H1 (cell line): ENCODE measurements at regions not wholly inside any gene's neighbourhood (a gene's known extent, or its start where the extent isn't known, plus 50 kb on each side); places are given as distances from the start of the nearest gene placed in this dataset.

ENCODE experiments used
- BRCA1 ChIP-seq: IDR thresholded peaks from 2 replicates; pipeline ENCODE4 v1.6.1; 2012; ENCODE audit warnings: low read depth, low read length, improper control_type of control experiment
- HDAC6 ChIP-seq: IDR thresholded peaks from one replicate; pipeline ENCODE4 v1.7.1; 2012; ENCODE audit warnings: low read depth, mild to moderate bottlenecking, inconsistent platforms, low read length, moderate library complexity
- PHF8 ChIP-seq: fragments of 200-600 bp; sonication (generic); conservative IDR thresholded peaks from 2 replicates; pipeline ENCODE4 v1.7.1; 2012; ENCODE audit warnings: low read depth, mild to moderate bottlenecking, inconsistent platforms, low read length, moderate library complexity
- SAP30 ChIP-seq: fragments of 300-600 bp; sonication (generic); IDR thresholded peaks from 2 replicates; pipeline ENCODE4 v1.7.1; 2012; ENCODE audit warnings: low read length, moderate library complexity, mild to moderate bottlenecking, inconsistent platforms; ENCODE audit not compliant: insufficient read depth, insufficient replicate concordance
- TCF12 ChIP-seq: IDR thresholded peaks from 2 replicates; pipeline ENCODE4 v1.6.1; 2011; ENCODE audit warnings: low read depth, mild to moderate bottlenecking, low read length

- no peak for TF ChIP-seq PHF8
- TF ChIP-seq BRCA1, result no peak
- no peak for TF ChIP-seq HDAC6
- no peak for TF ChIP-seq TCF12
- TF ChIP-seq SAP30, result no peak
These were observed 498.5 kb upstream of the DIPK2B start (continued) for GRCh38 chrX:45699158-45699557.
